CD4-positive, CD25-positive, alpha-beta regulatory T cell (primary cell): ENCODE measurements at regions not wholly inside any gene's neighbourhood (a gene's known extent, or its start where the extent isn't known, plus 50 kb on each side); places are given as distances from the start of the nearest gene placed in this dataset.

ENCODE experiments used
- ATAC-seq, 2 donors: fragments of 150-1000 bp; cut with Tn5 transposase; one replicate each; pipeline ENCODE4 v1.10.0; 2021; ENCODE audit warnings: low read depth in 2 of 2, moderate number of reproducible peaks in 2 of 2, moderate library complexity in 1 of 2
- DNase-seq, 3 donors: peaks; one replicate each; pipeline versions ENCODE4 v3.0.0 to v3.0.0-alpha.2; 2012 to 2022; ENCODE audit warnings: mixed read lengths in 1 of 3
- H3K27ac ChIP-seq: one replicate; pipeline ENCODE4 v1.7.0; 2013; ENCODE audit warnings: mild to moderate bottlenecking, low read length; ENCODE audit not compliant: insufficient read depth, poor library complexity, severe bottlenecking
- H3K27me3 ChIP-seq: one replicate; pipeline ENCODE4 v1.7.0; 2013; ENCODE audit warnings: low read length; ENCODE audit not compliant: control insufficient read depth, insufficient read depth
- H3K36me3 ChIP-seq: one replicate; pipeline ENCODE4 v1.7.0; 2013; ENCODE audit warnings: mild to moderate bottlenecking, low read length, moderate library complexity; ENCODE audit not compliant: control insufficient read depth, insufficient read depth
- H3K4me1 ChIP-seq: 2 replicates; pipeline ENCODE4 v1.7.0; 2013; ENCODE audit warnings: mild to moderate bottlenecking, low read length; ENCODE audit not compliant: insufficient read depth, control insufficient read depth, poor library complexity, severe bottlenecking
- H3K4me3 ChIP-seq: one replicate; pipeline ENCODE4 v1.7.0; 2013; ENCODE audit warnings: low read depth, mild to moderate bottlenecking, low read length, moderate library complexity
- H3K9me3 ChIP-seq, 2 experiments: 1 replicate in 1 of 2; 2 replicates in 1 of 2; pipeline ENCODE4 v1.7.0; 2013; ENCODE audit warnings: low read length in 2 of 2, mild to moderate bottlenecking in 1 of 2, moderate library complexity in 1 of 2; ENCODE audit not compliant: control insufficient read depth in 2 of 2
- H3K27ac Mint-ChIP-seq, 3 donors: one replicate each; pipeline ENCODE4 v1.8.0; 2020 to 2022; ENCODE audit warnings: mild to moderate bottlenecking in 3 of 3, mixed read lengths in 3 of 3, moderate library complexity in 2 of 3
- H3K27me3 Mint-ChIP-seq: one replicate; pipeline ENCODE4 v1.8.0; 2022; ENCODE audit warnings: mild to moderate bottlenecking, mixed read lengths
- H3K36me3 Mint-ChIP-seq: one replicate; pipeline ENCODE4 v1.8.0; 2020; ENCODE audit warnings: mixed read lengths
- H3K4me1 Mint-ChIP-seq, 4 donors: one replicate each; pipeline ENCODE4 v1.8.0; 2020 to 2022; ENCODE audit warnings: mixed read lengths in 4 of 4, mild to moderate bottlenecking in 1 of 4
- H3K4me3 Mint-ChIP-seq, 4 donors: one replicate each; pipeline ENCODE4 v1.8.0; 2020 to 2022; ENCODE audit warnings: mild to moderate bottlenecking in 4 of 4, mixed read lengths in 4 of 4, moderate library complexity in 3 of 4
- H3K9me3 Mint-ChIP-seq, 7 donors: one replicate each; pipeline ENCODE4 v1.8.0; 2020 to 2022; ENCODE audit warnings: mixed read lengths in 7 of 7, mild to moderate bottlenecking in 3 of 7, moderate library complexity in 2 of 7

- ATAC-seq (no peak), DNase-seq (no peak)
- no peaks in the 10 kb centered on the region for H3K36me3 ChIP-seq
- no peaks in the 10 kb centered on the region for H3K27me3 Mint-ChIP-seq
- H3K4me1 Mint-ChIP-seq: no peaks in the 10 kb centered on the region
- H3K4me1 ChIP-seq: no peaks in the 10 kb centered on the region
- H3K27ac ChIP-seq: no peak overlapping the region
- no peak overlapping the region for H3K4me3 ChIP-seq
- no peaks in the 10 kb centered on the region for H3K27me3 ChIP-seq
- H3K9me3 ChIP-seq: no peaks in the 10 kb centered on the region
- H3K4me3 Mint-ChIP-seq: no peak overlapping the region
- H3K36me3 Mint-ChIP-seq: no peaks in the 10 kb centered on the region
- H3K27ac Mint-ChIP-seq: no peak overlapping the region
- H3K9me3 Mint-ChIP-seq: peaks cover 0 to 10% (median 1%) of the 10 kb centered on the region in 7 donors
These were observed 76.7 kb upstream of the ADAMTS9 start for GRCh38 chr3:64764386-64764929.

DNA sequence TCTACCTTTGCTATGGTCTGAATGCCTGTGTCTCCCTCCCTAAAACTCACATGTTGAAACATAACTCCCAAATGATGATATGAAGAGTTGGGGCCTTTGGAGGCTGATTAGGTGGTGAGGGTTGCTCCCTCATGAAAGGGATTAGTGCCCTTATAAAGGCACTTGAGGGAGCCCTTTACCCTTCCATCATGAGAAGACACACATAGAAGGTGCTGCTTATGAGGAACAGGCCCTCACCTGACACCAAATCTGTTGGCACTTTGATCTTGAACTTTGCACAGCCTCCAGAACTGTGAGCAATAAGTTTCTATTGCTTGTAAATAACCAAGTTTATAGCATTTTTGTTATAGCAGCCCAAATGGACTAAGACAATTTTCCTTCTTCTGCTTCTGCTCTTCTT is 76.2 kb upstream of the ADAMTS9 start:
- H3K9me3 ChIP-seq: no peaks in the 10 kb centered on the region

DNA sequence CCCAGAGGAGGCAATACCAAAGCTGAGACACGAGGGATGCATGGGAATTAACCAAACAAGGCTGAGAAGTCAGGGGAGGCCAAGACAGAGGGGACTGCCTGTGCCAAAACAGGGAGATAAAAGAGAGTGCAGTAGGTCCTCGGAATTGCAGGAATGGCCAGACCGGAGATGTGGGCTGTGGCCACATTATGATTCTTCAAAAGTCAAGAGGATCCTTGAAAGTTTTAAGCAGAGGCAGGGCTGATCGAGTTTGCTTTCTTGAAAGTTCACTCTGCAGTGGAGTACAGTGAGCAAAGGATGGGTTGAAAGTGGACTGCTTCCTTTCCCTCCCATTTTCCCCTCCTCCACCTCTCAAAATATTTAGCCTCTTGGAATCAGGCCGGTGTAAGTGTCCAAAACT is 73.9 kb upstream of the ADAMTS9 start:
- H3K36me3 Mint-ChIP-seq: no peaks in the 10 kb centered on the region
- H3K4me1 Mint-ChIP-seq: no peaks in the 10 kb centered on the region
- no peaks in the 10 kb centered on the region for H3K27me3 ChIP-seq
- no peaks in the 10 kb centered on the region for H3K36me3 ChIP-seq
- H3K9me3 Mint-ChIP-seq: peaks cover 0 to 8% (median 0%) of the 10 kb centered on the region in 7 donors
- no peak overlapping the region for H3K27ac Mint-ChIP-seq
- H3K9me3 ChIP-seq: no peaks in the 10 kb centered on the region
- H3K4me3 Mint-ChIP-seq: no peak overlapping the region
- no peak for ATAC-seq
- H3K4me1 ChIP-seq: no peaks in the 10 kb centered on the region
- H3K27ac ChIP-seq: no peak overlapping the region
- no peak overlapping the region for H3K4me3 ChIP-seq
- H3K27me3 Mint-ChIP-seq: no peaks in the 10 kb centered on the region
- no peak for DNase-seq

More for the DNA sequence above, 76.2 kb upstream of the ADAMTS9 start:
- no peak overlapping the region for H3K27ac ChIP-seq
- no peak for DNase-seq
- Mint-ChIP-seq H3K36me3 (no peaks in the 10 kb centered on the region), H3K9me3 (peaks cover 0 to 10% (median 1%) of the 10 kb centered on the region in 7 donors), H3K27me3 (no peaks in the 10 kb centered on the region), H3K27ac (no peak overlapping the region), H3K4me3 (no peak overlapping the region), H3K4me1 (no peaks in the 10 kb centered on the region)
- H3K27me3 ChIP-seq: no peaks in the 10 kb centered on the region
- no peak for ATAC-seq
- no peak overlapping the region for H3K4me3 ChIP-seq
- no peaks in the 10 kb centered on the region for H3K4me1 ChIP-seq
- no peaks in the 10 kb centered on the region for H3K36me3 ChIP-seq

DNA sequence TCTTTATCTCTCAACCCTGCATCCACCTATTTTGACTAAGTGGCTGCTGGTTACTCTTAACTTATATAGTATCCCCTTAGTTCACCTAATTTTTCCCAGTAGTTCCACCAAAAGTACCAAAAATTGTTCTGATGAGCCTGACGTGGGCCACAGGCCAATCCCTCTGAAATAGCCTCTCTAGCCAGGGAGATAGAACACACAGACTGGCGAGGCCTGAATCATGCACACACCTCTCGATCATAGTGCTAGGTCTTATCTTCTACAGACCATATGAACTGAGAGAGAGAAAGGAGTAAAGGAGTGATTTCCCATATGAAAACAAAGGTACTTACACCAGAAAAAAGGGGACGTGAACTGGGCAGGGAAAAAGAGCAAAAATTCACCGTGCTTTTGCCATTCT is 72.5 kb upstream of the ADAMTS9 start:
- Histone ChIP-seq H3K36me3 (no peaks in the 10 kb centered on the region), H3K27me3 (no peaks in the 10 kb centered on the region), H3K4me1 (no peaks in the 10 kb centered on the region), H3K27ac (no peak overlapping the region), H3K4me3 (no peak overlapping the region), H3K9me3 (peaks cover 0 to 2% of the 10 kb centered on the region in 2 experiments)
- H3K4me1 Mint-ChIP-seq: no peaks in the 10 kb centered on the region
- no peak overlapping the region for H3K4me3 Mint-ChIP-seq
- DNase-seq (no peak), ATAC-seq (no peak)
- no peaks in the 10 kb centered on the region for H3K36me3 Mint-ChIP-seq
- H3K27me3 Mint-ChIP-seq: no peaks in the 10 kb centered on the region
- H3K27ac Mint-ChIP-seq: no peak overlapping the region
- peaks cover 0 to 8% (median 0%) of the 10 kb centered on the region in 7 donors for H3K9me3 Mint-ChIP-seq

DNA sequence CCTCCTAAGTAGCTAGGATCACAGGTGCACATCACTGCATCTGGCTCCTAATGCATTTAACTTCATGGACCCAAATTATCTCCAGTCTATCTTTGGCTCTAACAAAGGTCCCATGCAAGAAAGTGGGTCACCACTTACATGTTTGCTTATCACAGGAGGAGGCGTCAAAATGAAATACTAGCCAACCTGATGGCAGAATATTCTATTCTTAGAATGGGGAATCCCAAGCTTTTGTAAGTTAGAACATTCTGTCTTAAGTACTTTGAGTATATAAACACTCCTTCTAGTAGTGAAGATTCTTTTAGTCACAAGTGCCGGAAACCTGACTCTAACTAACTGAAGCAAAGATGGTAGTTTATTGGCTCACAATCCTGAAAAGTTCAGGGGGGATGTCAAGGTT is 72.0 kb upstream of the ADAMTS9 start:
- Mint-ChIP-seq H3K27ac (no peak overlapping the region), H3K27me3 (no peaks in the 10 kb centered on the region), H3K4me1 (no peaks in the 10 kb centered on the region), H3K4me3 (no peak overlapping the region), H3K36me3 (no peaks in the 10 kb centered on the region), H3K9me3 (peaks cover 0 to 8% (median 0%) of the 10 kb centered on the region in 7 donors)
- Histone ChIP-seq H3K27me3 (no peaks in the 10 kb centered on the region), H3K4me1 (no peaks in the 10 kb centered on the region), H3K36me3 (no peaks in the 10 kb centered on the region), H3K27ac (no peak overlapping the region), H3K9me3 (peaks cover 0 to 2% of the 10 kb centered on the region in 2 experiments), H3K4me3 (no peak overlapping the region)
- DNase-seq: no peak
- ATAC-seq: no peak

DNA sequence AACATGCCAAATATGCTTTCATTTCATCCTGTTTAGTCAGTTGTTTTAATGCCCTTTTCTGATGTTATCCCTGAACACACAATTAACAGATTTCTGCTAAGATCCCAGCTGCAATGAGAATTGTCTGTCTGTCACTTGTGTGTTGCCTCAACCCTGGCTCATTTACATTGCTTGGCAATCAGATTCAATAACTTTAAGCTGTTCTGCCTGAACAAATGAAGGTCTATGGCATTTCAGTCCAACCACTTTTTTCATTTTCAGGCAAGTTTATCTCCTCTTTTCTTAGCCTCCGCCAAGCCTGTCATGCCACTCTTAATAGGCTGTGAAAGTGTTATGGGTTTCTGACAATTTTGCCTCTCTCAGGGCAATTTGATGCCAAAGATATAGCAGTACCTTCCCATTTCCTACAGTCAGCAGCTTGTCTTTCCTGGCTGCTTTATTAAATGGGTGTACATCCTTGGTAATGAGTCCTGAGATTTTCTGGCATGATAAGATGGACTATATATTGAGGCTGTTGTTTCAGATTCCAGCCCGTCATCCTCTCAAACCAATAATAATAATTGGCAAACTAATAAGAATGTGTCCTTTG is 68.7 kb upstream of the ADAMTS9 start:
- DNase-seq (no peak), ATAC-seq (no peak)
- H3K36me3 Mint-ChIP-seq: no peaks in the 10 kb centered on the region
- Histone ChIP-seq H3K4me3 (no peak overlapping the region), H3K27me3 (no peaks in the 10 kb centered on the region), H3K27ac (no peak overlapping the region), H3K4me1 (no peaks in the 10 kb centered on the region), H3K9me3 (peaks cover 0 to 2% of the 10 kb centered on the region in 2 experiments), H3K36me3 (no peaks in the 10 kb centered on the region)
- H3K27ac Mint-ChIP-seq: no peak overlapping the region
- no peaks in the 10 kb centered on the region for H3K4me1 Mint-ChIP-seq
- H3K9me3 Mint-ChIP-seq: peaks cover 0 to 12% (median 6%) of the 10 kb centered on the region in 7 donors
- H3K27me3 Mint-ChIP-seq: no peaks in the 10 kb centered on the region
- H3K4me3 Mint-ChIP-seq: no peak overlapping the region

- H3K36me3 Mint-ChIP-seq: no peaks in the 10 kb centered on the region
- ATAC-seq: no peak
- no peaks in the 10 kb centered on the region for H3K27me3 Mint-ChIP-seq
- Histone ChIP-seq H3K4me1 (no peaks in the 10 kb centered on the region), H3K27me3 (no peaks in the 10 kb centered on the region), H3K4me3 (no peak overlapping the region), H3K9me3 (no peaks in the 10 kb centered on the region), H3K27ac (no peak overlapping the region), H3K36me3 (no peaks in the 10 kb centered on the region)
- no peak overlapping the region for H3K27ac Mint-ChIP-seq
- no peaks in the 10 kb centered on the region for H3K4me1 Mint-ChIP-seq
- DNase-seq: no peak
- no peak overlapping the region for H3K4me3 Mint-ChIP-seq
- peaks cover 0 to 13% (median 10%) of the 10 kb centered on the region in 7 donors for H3K9me3 Mint-ChIP-seq
These were observed 60.6 kb upstream of the ADAMTS9 start for GRCh38 chr3:64748244-64748904.

- Histone ChIP-seq H3K9me3 (no peaks in the 10 kb centered on the region), H3K4me1 (no peaks in the 10 kb centered on the region), H3K36me3 (no peaks in the 10 kb centered on the region), H3K27me3 (no peaks in the 10 kb centered on the region), H3K27ac (no peak overlapping the region), H3K4me3 (no peak overlapping the region)
- ATAC-seq (no peak), DNase-seq (no peak)
- H3K4me3 Mint-ChIP-seq: no peak overlapping the region
- H3K36me3 Mint-ChIP-seq: no peaks in the 10 kb centered on the region
- no peaks in the 10 kb centered on the region for H3K4me1 Mint-ChIP-seq
- no peak overlapping the region for H3K27ac Mint-ChIP-seq
- peaks cover 0 to 12% (median 10%) of the 10 kb centered on the region in 7 donors for H3K9me3 Mint-ChIP-seq
- no peaks in the 10 kb centered on the region for H3K27me3 Mint-ChIP-seq
These were observed 59.9 kb upstream of the ADAMTS9 start for GRCh38 chr3:64747679-64748078.
